ENCODE measurements at regions not wholly inside any gene's neighbourhood (a gene's known extent, or its start where the extent isn't known, plus 50 kb on each side); places are given as distances from the start of the nearest gene placed in this dataset.

GRCh38 chr13:105307776-105308175 lies 1227.7 kb downstream of the EFNB2 start:
- no peaks in the 10 kb centered on the region for H3K36me3 ChIP-seq (ENCODE audit: insufficient read depth, low read length)
- H3K9ac ChIP-seq (ENCODE audit: low read depth, low read length) = no peak overlapping the region
- H4K20me1 ChIP-seq (ENCODE audit: insufficient read depth, low read length) = no peaks in the 10 kb centered on the region
- H3K79me2 ChIP-seq (ENCODE audit: insufficient read depth, low read length) = no peaks in the 10 kb centered on the region
- no peaks in the 10 kb centered on the region for H3K27me3 ChIP-seq (ENCODE audit: insufficient read depth, low read length, poor library complexity)
- H3K27ac ChIP-seq (ENCODE audit: low read length) = no peak overlapping the region
- DNase-seq (no peak), ATAC-seq (ENCODE audit: insufficient read depth, low read depth) (no peak)
- TF ChIP-seq EZH2 (IDR thresholded peaks at IDR 0.05; ENCODE audit: borderline replicate concordance, low read depth, low read length, severe bottlenecking) = no peak
- no peak for TF ChIP-seq CTCF (IDR thresholded peaks at IDR 0.05; ENCODE audit: borderline replicate concordance, extremely low read depth, low read length, poor library complexity, severe bottlenecking)
- no peak overlapping the region for H3K4me2 ChIP-seq (ENCODE audit: insufficient read depth, low read length)
- H2AFZ ChIP-seq (ENCODE audit: low read depth, low read length) = no peak overlapping the region
- peaks cover 4% of the 10 kb centered on the region for H3K9me3 ChIP-seq (ENCODE audit: insufficient read depth, low read length, severe bottlenecking)
- no peaks in the 10 kb centered on the region for H3K4me1 ChIP-seq (ENCODE audit: insufficient read depth, low read length)
- H3K4me3 ChIP-seq (ENCODE audit: low read depth in 1 of 2, low read length in 2 of 2) = no peak overlapping the region

GRCh38 chr13:105297839-105298238 lies 1237.6 kb downstream of the EFNB2 start:
- no peak overlapping the region for H3K27ac ChIP-seq (ENCODE audit: low read length)
- H3K9me3 ChIP-seq (ENCODE audit: insufficient read depth, low read length, severe bottlenecking) = no peaks in the 10 kb centered on the region
- ATAC-seq (ENCODE audit: insufficient read depth, low read depth) = no peak
- H3K4me2 ChIP-seq (ENCODE audit: insufficient read depth, low read length) = no peak overlapping the region
- TF ChIP-seq EZH2 (IDR thresholded peaks at IDR 0.05; ENCODE audit: borderline replicate concordance, low read depth, low read length, severe bottlenecking) (no peak), CTCF (IDR thresholded peaks at IDR 0.05; ENCODE audit: borderline replicate concordance, extremely low read depth, low read length, poor library complexity, severe bottlenecking) (no peak)
- H2AFZ ChIP-seq (ENCODE audit: low read depth, low read length) = no peak overlapping the region
- no peak for DNase-seq
- no peaks in the 10 kb centered on the region for H3K27me3 ChIP-seq (ENCODE audit: insufficient read depth, low read length, poor library complexity)
- H3K4me3 ChIP-seq (ENCODE audit: low read depth in 1 of 2, low read length in 2 of 2) = no peak overlapping the region
- no peaks in the 10 kb centered on the region for H3K79me2 ChIP-seq (ENCODE audit: insufficient read depth, low read length)
- no peak overlapping the region for H3K9ac ChIP-seq (ENCODE audit: low read depth, low read length)
- no peaks in the 10 kb centered on the region for H3K36me3 ChIP-seq (ENCODE audit: insufficient read depth, low read length)
- no peaks in the 10 kb centered on the region for H4K20me1 ChIP-seq (ENCODE audit: insufficient read depth, low read length)
- peaks cover 3% of the 10 kb centered on the region for H3K4me1 ChIP-seq (ENCODE audit: insufficient read depth, low read length)

- Histone ChIP-seq H2AFZ (ENCODE audit: low read depth, low read length) (no peak overlapping the region), H3K27ac (ENCODE audit: low read length) (peak overlapping the region; percentile 14; the same call in 1 of the 2 replicates), H3K79me2 (ENCODE audit: insufficient read depth, low read length) (no peaks in the 10 kb centered on the region), H3K9me3 (ENCODE audit: insufficient read depth, low read length, severe bottlenecking) (peaks cover 3% of the 10 kb centered on the region), H3K27me3 (ENCODE audit: insufficient read depth, low read length, poor library complexity) (no peaks in the 10 kb centered on the region), H3K4me1 (ENCODE audit: insufficient read depth, low read length) (peaks cover 19% of the 10 kb centered on the region), H3K9ac (ENCODE audit: low read depth, low read length) (no peak overlapping the region), H3K4me3 (ENCODE audit: low read depth in 1 of 2, low read length in 2 of 2) (no peak overlapping the region), H3K4me2 (ENCODE audit: insufficient read depth, low read length) (no peak overlapping the region), H4K20me1 (ENCODE audit: insufficient read depth, low read length) (no peaks in the 10 kb centered on the region), H3K36me3 (ENCODE audit: insufficient read depth, low read length) (no peaks in the 10 kb centered on the region)
- peak; percentile 73 for ATAC-seq (ENCODE audit: insufficient read depth, low read depth)
- TF ChIP-seq CTCF (IDR thresholded peaks at IDR 0.05; ENCODE audit: borderline replicate concordance, extremely low read depth, low read length, poor library complexity, severe bottlenecking) (no peak), EZH2 (IDR thresholded peaks at IDR 0.05; ENCODE audit: borderline replicate concordance, low read depth, low read length, severe bottlenecking) (no peak)
- DNase-seq = peak; percentile 44
These were observed 1243.5 kb downstream of the EFNB2 start for GRCh38 chr13:105291987-105292386.

- Histone ChIP-seq H3K9ac (ENCODE audit: low read depth, low read length) (no peak overlapping the region), H3K4me3 (ENCODE audit: low read depth in 1 of 2, low read length in 2 of 2) (no peak overlapping the region)
- DNase-seq = no peak
These were observed 1244.9 kb downstream of the EFNB2 start for GRCh38 chr13:105290596-105290995.

More at GRCh38 chr13:105290596-105290995, 1244.9 kb downstream of the EFNB2 start:
- Histone ChIP-seq H3K27me3 (ENCODE audit: insufficient read depth, low read length, poor library complexity) (no peaks in the 10 kb centered on the region), H2AFZ (ENCODE audit: low read depth, low read length) (no peak overlapping the region), H3K4me1 (ENCODE audit: insufficient read depth, low read length) (peaks cover 19% of the 10 kb centered on the region), H3K9me3 (ENCODE audit: insufficient read depth, low read length, severe bottlenecking) (peaks cover 3% of the 10 kb centered on the region), H3K36me3 (ENCODE audit: insufficient read depth, low read length) (no peaks in the 10 kb centered on the region), H3K79me2 (ENCODE audit: insufficient read depth, low read length) (no peaks in the 10 kb centered on the region), H4K20me1 (ENCODE audit: insufficient read depth, low read length) (no peaks in the 10 kb centered on the region), H3K27ac (ENCODE audit: low read length) (no peak overlapping the region), H3K4me2 (ENCODE audit: insufficient read depth, low read length) (no peak overlapping the region)
- TF ChIP-seq CTCF (IDR thresholded peaks at IDR 0.05; ENCODE audit: borderline replicate concordance, extremely low read depth, low read length, poor library complexity, severe bottlenecking) (no peak), EZH2 (IDR thresholded peaks at IDR 0.05; ENCODE audit: borderline replicate concordance, low read depth, low read length, severe bottlenecking) (no peak)
- ATAC-seq (ENCODE audit: insufficient read depth, low read depth) = no peak
